Thyroid gland (tissue), 4 donors: ENCODE measurements at regions not wholly inside any gene's neighbourhood (a gene's known extent, or its start where the extent isn't known, plus 50 kb on each side); places are given as distances from the start of the nearest gene placed in this dataset.

Source experiments
- DNase-seq, 2 donors: peaks; one replicate each; pipeline ENCODE4 v3.0.0-alpha.2; 2019
- H3K27ac ChIP-seq, 3 donors: fragments of 200-600 bp; sonication (generic); 1 replicate in 2 of 3; 2 replicates in 1 of 3; pipeline ENCODE4 v1.5.1; 2016 to 2019; ENCODE audit warnings: mild to moderate bottlenecking in 1 of 3, moderate library complexity in 1 of 3
- H3K27me3 ChIP-seq: fragments of 200-600 bp; sonication (generic); one replicate; pipeline ENCODE4 v1.5.1; 2019
- H3K36me3 ChIP-seq, 2 donors: fragments of 200-600 bp; sonication (generic); one replicate each; pipeline ENCODE4 v1.5.1; 2016 to 2019
- H3K4me1 ChIP-seq, 2 donors: fragments of 200-600 bp; sonication (generic); one replicate each; pipeline ENCODE4 v1.5.1; 2017 to 2019
- H3K4me3 ChIP-seq, 3 donors: fragments of 200-600 bp; sonication (generic); replicated peaks in 1 of 3; 1 replicate in 2 of 3; 2 replicates in 1 of 3; pipeline ENCODE4 v1.5.1; 2016; ENCODE audit warnings: mild to moderate bottlenecking in 1 of 3
- H3K9me3 ChIP-seq: fragments of 200-600 bp; sonication (generic); one replicate; pipeline ENCODE4 v1.5.1; 2017
- CTCF ChIP-seq, 6 experiments: fragments of 200-600 bp in 3 of 6; fragments of 450-650 bp in 3 of 6; sonication (generic) in 3 of 6; IDR thresholded peaks; one replicate each; pipeline ENCODE4 v1.5.1; 2016 to 2019; ENCODE audit warnings: antibody characterized with exemption in 6 of 6, mild to moderate bottlenecking in 2 of 6, inconsistent platforms in 1 of 6, moderate library complexity in 1 of 6
- POLR2A ChIP-seq, 2 donors: fragments of 450-650 bp; IDR thresholded peaks; one replicate each; pipeline ENCODE4 v1.6.1; 2017; ENCODE audit warnings: antibody characterized with exemption in 2 of 2, mild to moderate bottlenecking in 2 of 2, moderate library complexity in 1 of 2
- WGBS, 2 donors: methylation state at CpG; one replicate each; pipeline ENCODE4 v1.1.5; 2017; 5-methylcytosine and 5-hydroxymethylcytosine counted together
- intact Hi-C: fragments of 100-400 bp; cut with DNase I; formaldehyde crosslinking; loops from one replicate; pipeline ENCODE4 v1.15.1; 2023

- Histone ChIP-seq H3K27ac (no peak overlapping the region), H3K36me3 (no peaks in the 10 kb centered on the region), H3K9me3 (no peaks in the 10 kb centered on the region), H3K4me3 (no peak overlapping the region), H3K27me3 (no peaks in the 10 kb centered on the region), H3K4me1 (peaks cover 6 to 12% of the 10 kb centered on the region in 2 donors)
- intact Hi-C loops = no loop called here
- DNase-seq = peak; percentile 44
- 31 to 35% methylated on average over 6 of the region's 6 CpGs for WGBS, 2 donors
- TF ChIP-seq POLR2A (IDR thresholded peaks at IDR 0.05) (no peak), CTCF (IDR thresholded peaks at IDR 0.05) (no peak)
These were observed 115.9 kb upstream of the TANK start for GRCh38 chr2:161044095-161044865.

GRCh38 chr2:161044921-161045320, 115.3 kb upstream of the TANK start:
- Histone ChIP-seq H3K27ac (no peak overlapping the region), H3K27me3 (no peaks in the 10 kb centered on the region), H3K9me3 (no peaks in the 10 kb centered on the region), H3K36me3 (no peaks in the 10 kb centered on the region), H3K4me3 (no peak overlapping the region), H3K4me1 (peaks cover 6 to 12% of the 10 kb centered on the region in 2 donors)
- 79 to 81% methylated on average over 1 of the region's 1 CpG for WGBS, 2 donors
- intact Hi-C loops = no loop called here
- DNase-seq = no peak
- TF ChIP-seq CTCF (IDR thresholded peaks at IDR 0.05) (no peak), POLR2A (IDR thresholded peaks at IDR 0.05) (no peak)

- 95 to 100% methylated on average over 1 of the region's 1 CpG for whole genome bisulfite sequencing, 2 donors
- Histone ChIP-seq H3K9me3 (no peaks in the 10 kb centered on the region), H3K4me1 (peaks cover 6 to 12% of the 10 kb centered on the region in 2 donors), H3K36me3 (no peaks in the 10 kb centered on the region), H3K27ac (no peak overlapping the region), H3K27me3 (no peaks in the 10 kb centered on the region), H3K4me3 (no peak overlapping the region)
- DNase-seq = no peak
- TF ChIP-seq POLR2A (IDR thresholded peaks at IDR 0.05) (no peak), CTCF (IDR thresholded peaks at IDR 0.05) (no peak)
- intact Hi-C loops = no loop called here
These were observed 114.5 kb upstream of the TANK start for GRCh38 chr2:161045726-161046125.

- intact Hi-C loops = no loop called here
- H3K36me3 ChIP-seq = no peaks in the 10 kb centered on the region
- no peak overlapping the region for H3K27ac ChIP-seq
- no peak for DNase-seq
- TF ChIP-seq CTCF (IDR thresholded peaks at IDR 0.05) (no peak), POLR2A (IDR thresholded peaks at IDR 0.05) (no peak)
- WGBS, 2 donors = 89 to 93% methylated on average over 2 of the region's 2 CpGs
- H3K4me1 ChIP-seq = peaks cover 6 to 12% of the 10 kb centered on the region in 2 donors
- no peak overlapping the region for H3K4me3 ChIP-seq
- H3K9me3 ChIP-seq = no peaks in the 10 kb centered on the region
- H3K27me3 ChIP-seq = no peaks in the 10 kb centered on the region
These were observed 113.4 kb upstream of the TANK start for GRCh38 chr2:161046876-161047275.

GRCh38 chr2:161048317-161048716, 111.9 kb upstream of the TANK start:
- intact Hi-C loops = no loop called here
- 63 to 89% methylated on average over 3 of the region's 3 CpGs for WGBS, 2 donors
- TF ChIP-seq POLR2A (IDR thresholded peaks at IDR 0.05) = no peak
- TF ChIP-seq CTCF (IDR thresholded peaks at IDR 0.05) = no peak
- Histone ChIP-seq H3K4me3 (no peak overlapping the region), H3K4me1 (peaks cover 6 to 12% of the 10 kb centered on the region in 2 donors), H3K27ac (no peak overlapping the region), H3K9me3 (no peaks in the 10 kb centered on the region), H3K36me3 (no peaks in the 10 kb centered on the region), H3K27me3 (no peaks in the 10 kb centered on the region)
- DNase-seq = no peak
